Mesenchymal stem cell (in vitro differentiated cells and primary cell): ENCODE measurements at regions not wholly inside any gene's neighbourhood (a gene's known extent, or its start where the extent isn't known, plus 50 kb on each side); places are given as distances from the start of the nearest gene placed in this dataset. TPM values are rescaled to one million over a fixed set of nuclear protein-coding genes. Genes with fewer than 3 reads are reported as not detected.
"Not testable (repeated sequence)": the region's sequence is repeated elsewhere in the genome, so short reads cannot be mapped to it uniquely, and the experiment has no call there.

Experiments
- DNase-seq: peaks from one replicate; pipeline ENCODE4 v3.0.0-alpha.2; 2013
- H2AFZ ChIP-seq: one replicate; pipeline ENCODE4 v1.6.1; 2013; ENCODE audit warnings: low read depth, mild to moderate bottlenecking, control low read depth, inconsistent platforms, low read length, moderate library complexity
- H2AK5ac ChIP-seq: 2 replicates; pipeline ENCODE4 v1.6.1; 2013; ENCODE audit warnings: low read length, moderate library complexity, mild to moderate bottlenecking, inconsistent platforms; ENCODE audit not compliant: severe bottlenecking
- H2BK120ac ChIP-seq: one replicate; pipeline ENCODE4 v1.6.1; 2013; ENCODE audit warnings: low read depth, mild to moderate bottlenecking, inconsistent platforms, low read length, moderate library complexity
- H2BK12ac ChIP-seq, 2 experiments: one replicate each; pipeline ENCODE4 v1.6.1; 2013; ENCODE audit warnings: inconsistent platforms in 2 of 2, low read length in 2 of 2, mild to moderate bottlenecking in 2 of 2, moderate library complexity in 2 of 2, control low read depth in 1 of 2
- H2BK15ac ChIP-seq: one replicate; pipeline ENCODE4 v1.6.1; 2013; ENCODE audit warnings: mild to moderate bottlenecking, low read depth, inconsistent platforms; ENCODE audit not compliant: poor library complexity, severe bottlenecking
- H2BK5ac ChIP-seq: 2 replicates; pipeline ENCODE4 v1.6.1; 2013; ENCODE audit warnings: low read depth, mild to moderate bottlenecking, low read length, control low read depth, inconsistent platforms; ENCODE audit not compliant: poor library complexity, severe bottlenecking
- H3K14ac ChIP-seq, 2 experiments: one replicate each; pipeline ENCODE4 v1.6.1; 2013; ENCODE audit warnings: inconsistent platforms in 2 of 2, low read length in 2 of 2, control low read depth in 1 of 2, mild to moderate bottlenecking in 1 of 2, moderate library complexity in 1 of 2
- H3K18ac ChIP-seq, 2 experiments: one replicate each; pipeline ENCODE4 v1.6.1; 2013; ENCODE audit warnings: inconsistent platforms in 2 of 2, low read length in 2 of 2, control low read depth in 1 of 2, low read depth in 1 of 2, mild to moderate bottlenecking in 1 of 2
- H3K23ac ChIP-seq, 2 experiments: one replicate each; pipeline ENCODE4 v1.6.1; 2013; ENCODE audit warnings: inconsistent platforms in 2 of 2, low read length in 2 of 2, mild to moderate bottlenecking in 2 of 2, moderate library complexity in 2 of 2, control low read depth in 1 of 2
- H3K27ac ChIP-seq: 2 replicates; pipeline ENCODE4 v1.5.1; 2013; ENCODE audit warnings: mild to moderate bottlenecking, moderate library complexity, low read length, control low read depth, inconsistent platforms; ENCODE audit not compliant: poor library complexity, severe bottlenecking
- H3K27me3 ChIP-seq, 2 experiments: 2 replicates each; pipeline versions ENCODE4 v1.6.1 to v1.7.0; 2013; ENCODE audit warnings: low read length in 2 of 2, mild to moderate bottlenecking in 2 of 2, moderate library complexity in 2 of 2, control low read depth in 1 of 2, inconsistent platforms in 1 of 2; ENCODE audit not compliant: control insufficient read depth in 1 of 2, insufficient read depth in 1 of 2
- H3K36me3 ChIP-seq, 2 experiments: 2 replicates each; pipeline versions ENCODE4 v1.6.1 to v1.7.0; 2013; ENCODE audit warnings: low read length in 2 of 2, control low read depth in 1 of 2, inconsistent platforms in 1 of 2, low read depth in 1 of 2, mild to moderate bottlenecking in 1 of 2; ENCODE audit not compliant: insufficient read depth in 2 of 2, control insufficient read depth in 1 of 2
- H3K4ac ChIP-seq, 2 experiments: one replicate each; pipeline ENCODE4 v1.6.1; 2013; ENCODE audit warnings: inconsistent platforms in 2 of 2, low read length in 2 of 2, mild to moderate bottlenecking in 2 of 2, moderate library complexity in 2 of 2, control low read depth in 1 of 2, low read depth in 1 of 2
- H3K4me1 ChIP-seq: 2 replicates; pipeline ENCODE4 v1.6.1; 2013; ENCODE audit warnings: low read depth, low read length, control low read depth; ENCODE audit not compliant: control insufficient read depth, insufficient read depth
- H3K4me2 ChIP-seq: 2 replicates; pipeline ENCODE4 v1.6.1; 2013; ENCODE audit warnings: low read length, mild to moderate bottlenecking, inconsistent platforms; ENCODE audit not compliant: poor library complexity, severe bottlenecking
- H3K4me3 ChIP-seq, 2 experiments: 2 replicates each; pipeline versions ENCODE4 v1.5.1 to v1.7.0; 2013; ENCODE audit warnings: low read length in 2 of 2, mild to moderate bottlenecking in 2 of 2, control low read depth in 1 of 2, low read depth in 1 of 2; ENCODE audit not compliant: insufficient read depth in 1 of 2
- H3K79me1 ChIP-seq: replicated peaks from 2 replicates; pipeline ENCODE4 v1.6.1; 2013; ENCODE audit warnings: mild to moderate bottlenecking, control low read depth, low read length, inconsistent platforms; ENCODE audit not compliant: poor library complexity, severe bottlenecking
- H3K9ac ChIP-seq: 2 replicates; pipeline ENCODE4 v1.7.0; 2013; ENCODE audit warnings: mild to moderate bottlenecking, low read length, moderate library complexity
- H3K9me3 ChIP-seq: 2 replicates; pipeline ENCODE4 v1.7.0; 2013; ENCODE audit warnings: mild to moderate bottlenecking, low read length; ENCODE audit not compliant: control insufficient read depth
- H4K8ac ChIP-seq: one replicate; pipeline ENCODE4 v1.6.1; 2013; ENCODE audit warnings: inconsistent platforms, mild to moderate bottlenecking, low read length, moderate library complexity
- H4K91ac ChIP-seq: one replicate; pipeline ENCODE4 v1.6.1; 2013; ENCODE audit warnings: mild to moderate bottlenecking, low read length, inconsistent platforms
- WGBS: methylation state at CpG from one replicate; pipeline ENCODE4 v1.1.7; 2013; ENCODE audit warnings: mixed read lengths; 5-methylcytosine and 5-hydroxymethylcytosine counted together
- small RNA-seq: library from polyadenylated mRNA; stranded (forward); fragments of <200 nt; extraction: miRNeasy Mini kit (QIAGEN cat#:217004); gene quantifications from one replicate; pipeline ENCODE3, GENCODE V24; 2013; ENCODE audit warnings: low read depth

- H3K79me1 ChIP-seq, H3K14ac ChIP-seq, DNase-seq, H3K18ac ChIP-seq, H3K9me3 ChIP-seq, H2BK5ac ChIP-seq, H3K9ac ChIP-seq, H3K27me3 ChIP-seq, H2BK15ac ChIP-seq, H3K36me3 ChIP-seq, H3K4ac ChIP-seq, H2AK5ac ChIP-seq, H2BK120ac ChIP-seq, H4K8ac ChIP-seq, H2BK12ac ChIP-seq, H4K91ac ChIP-seq, H3K4me2 ChIP-seq, H3K23ac ChIP-seq, H2AFZ ChIP-seq, H3K27ac ChIP-seq, H3K4me3 ChIP-seq, H3K4me1 ChIP-seq: not testable (repeated sequence)
- 77% methylated on average over 3 of the region's 3 CpGs for WGBS
Observed at GRCh38 chr5:86566030-86566429, 51.7 kb upstream of the COX7C start.

Small RNA genes in the stretch of these regions (small RNA-seq; reads per million reads assigned to genes)
- not detected for gene RBBP4P6
